Stimulated activated CD4-positive, alpha-beta T cell treated with anti-CD3 and anti-CD28 coated beads, Interleukin-15, amount 100 ng/mL, for 48 hours (primary cell): ENCODE measurements at regions not wholly inside any gene's neighbourhood (a gene's known extent, or its start where the extent isn't known, plus 50 kb on each side); places are given as distances from the start of the nearest gene placed in this dataset.
"Not testable (repeated sequence)": the region's sequence is repeated elsewhere in the genome, so short reads cannot be mapped to it uniquely, and the experiment has no call there.

Experiments
- DNase-seq, 2 donors: peaks; one replicate each; pipeline ENCODE4 v3.0.0-alpha.2; 2020; ENCODE audit warnings: low read depth in 2 of 2

GRCh38 chr2:64879745-64880144 lies 109.5 kb upstream of the SLC1A4 start:
- no peak for DNase-seq

GRCh38 chr2:64880193-64880951 lies 108.8 kb upstream of the SLC1A4 start:
- no peak for DNase-seq

GRCh38 chr2:64881037-64881492 lies 108.1 kb upstream of the SLC1A4 start:
- DNase-seq, result no peak

GRCh38 chr2:64887565-64887964 lies 101.6 kb upstream of the SLC1A4 start:
- DNase-seq, result no peak

- no peak for DNase-seq
Measured at GRCh38 chr2:64888591-64889309, 100.4 kb upstream of the SLC1A4 start.

GRCh38 chr2:64889803-64890202 lies 99.4 kb upstream of the SLC1A4 start:
- no peak for DNase-seq

GRCh38 chr2:64896572-64896971 lies 92.6 kb upstream of the SLC1A4 start:
- not testable (repeated sequence) for DNase-seq

GRCh38 chr2:64899081-64899865 lies 89.9 kb upstream of the SLC1A4 start:
- no peak for DNase-seq

- DNase-seq, result not testable (repeated sequence)
Measured at GRCh38 chr2:64899876-64900275, 89.3 kb upstream of the SLC1A4 start.

GRCh38 chr2:64904413-64905329 lies 84.5 kb upstream of the SLC1A4 start:
- no peak for DNase-seq

GRCh38 chr2:64905338-64906024 lies 83.7 kb upstream of the SLC1A4 start:
- no peak for DNase-seq

GRCh38 chr2:64906853-64907536 lies 82.2 kb upstream of the SLC1A4 start:
- no peak for DNase-seq

- DNase-seq, result no peak
Measured at GRCh38 chr2:64908406-64908805, 80.8 kb upstream of the SLC1A4 start.

- DNase-seq, result no peak
Measured at GRCh38 chr2:64910523-64910922, 78.7 kb upstream of the SLC1A4 start.

GRCh38 chr2:64910972-64911433 lies 78.2 kb upstream of the SLC1A4 start:
- peak in 1 of 2 donors; percentile 6 for DNase-seq

GRCh38 chr2:64913357-64913869 lies 75.8 kb upstream of the SLC1A4 start:
- DNase-seq, result peak in 1 of 2 donors; percentile 6

GRCh38 chr2:64914247-64914646 lies 75.0 kb upstream of the SLC1A4 start:
- no peak for DNase-seq

- DNase-seq, result no peak
Measured at GRCh38 chr2:64914735-64915509, 74.3 kb upstream of the SLC1A4 start.

GRCh38 chr2:64915510-64915900 lies 73.7 kb upstream of the SLC1A4 start:
- no peak for DNase-seq
